IMR-90 (cell line): ENCODE measurements at regions not wholly inside any gene's neighbourhood (a gene's known extent, or its start where the extent isn't known, plus 50 kb on each side); places are given as distances from the start of the nearest gene placed in this dataset.

Source experiments
- ATAC-seq: fragments of 200-7000 bp; cut with Tn5 transposase; 2 replicates; pipeline ENCODE4 v1.9.1; 2020; ENCODE audit warnings: low read depth, mild to moderate bottlenecking, moderate library complexity
- BruUV-seq: library from RNA; stranded (reverse); fragments of 400-500 nt; replicated peaks from 2 replicates; lab custom pipeline; 2021; lab: Mats Ljungman, UMichigan
- CTCF ChIA-PET: fragments of 300-600 bp; formaldehyde crosslinking; extraction: SDS; loops from one replicate; lab custom pipeline; 2021; ENCODE audit warnings: antibody characterized with exemption; lab: Yijun Ruan, JAX
- POLR2A ChIA-PET: fragments of 300-600 bp; sonication (Branson Sonifier 250); formaldehyde crosslinking; loops from one replicate; lab custom pipeline; 2022; ENCODE audit warnings: antibody characterized with exemption; ENCODE audit not compliant: unreplicated experiment; lab: Charles Lee
- DNase-seq: peaks from one replicate; pipeline ENCODE4 v3.0.0; 2013
- H2AFZ ChIP-seq: replicated peaks from 2 replicates; pipeline ENCODE3; 2013; ENCODE audit warnings: low read length, mild to moderate bottlenecking; ENCODE audit not compliant: poor library complexity
- H2AK5ac ChIP-seq: 2 replicates; pipeline ENCODE4 v1.6.1; 2013; ENCODE audit warnings: low read depth, low read length, inconsistent platforms
- H2AK9ac ChIP-seq: replicated peaks from 2 replicates; pipeline ENCODE3; 2013; ENCODE audit warnings: mild to moderate bottlenecking, low read depth, low read length, moderate library complexity; ENCODE audit not compliant: poor library complexity
- H2BK120ac ChIP-seq: 2 replicates; pipeline ENCODE4 v1.6.1; 2013; ENCODE audit warnings: low read depth, low read length, inconsistent platforms
- H2BK15ac ChIP-seq: 3 replicates; pipeline ENCODE4 v1.6.1; 2013; ENCODE audit warnings: low read depth, low read length, inconsistent platforms
- H2BK20ac ChIP-seq: 2 replicates; pipeline ENCODE4 v1.6.1; 2013; ENCODE audit warnings: low read depth, mild to moderate bottlenecking, inconsistent platforms, low read length, moderate library complexity
- H2BK5ac ChIP-seq: 2 replicates; pipeline ENCODE4 v1.6.1; 2013; ENCODE audit warnings: mild to moderate bottlenecking, low read depth, low read length, inconsistent platforms; ENCODE audit not compliant: poor library complexity, severe bottlenecking
- H3K14ac ChIP-seq: replicated peaks from 2 replicates; pipeline ENCODE4 v1.6.1; 2013; ENCODE audit warnings: low read depth, low read length, inconsistent platforms
- H3K18ac ChIP-seq: 2 replicates; pipeline ENCODE4 v1.6.1; 2013; ENCODE audit warnings: low read depth, low read length, control low read depth
- H3K23ac ChIP-seq: 2 replicates; pipeline ENCODE4 v1.6.1; 2013; ENCODE audit warnings: low read depth, low read length, inconsistent platforms
- H3K27ac ChIP-seq: 2 replicates; pipeline ENCODE4 v1.5.1; 2013; ENCODE audit warnings: mild to moderate bottlenecking, control low read depth, low read length; ENCODE audit not compliant: insufficient read depth
- H3K27me3 ChIP-seq: 2 replicates; pipeline ENCODE4 v1.6.1; 2013; ENCODE audit warnings: low read length; ENCODE audit not compliant: control insufficient read depth, insufficient read depth
- H3K36me3 ChIP-seq: 2 replicates; pipeline ENCODE4 v1.6.1; 2013; ENCODE audit warnings: low read length, mixed read lengths; ENCODE audit not compliant: control insufficient read depth, insufficient read depth
- H3K4ac ChIP-seq: 2 replicates; pipeline ENCODE4 v1.6.1; 2013; ENCODE audit warnings: low read depth, low read length, inconsistent platforms
- H3K4me1 ChIP-seq: 2 replicates; pipeline ENCODE4 v1.6.1; 2013; ENCODE audit warnings: low read length, mixed read lengths; ENCODE audit not compliant: control insufficient read depth, insufficient read depth
- H3K4me2 ChIP-seq: 2 replicates; pipeline ENCODE4 v1.6.1; 2013; ENCODE audit warnings: low read depth, mild to moderate bottlenecking, control low read depth, low read length, moderate library complexity
- H3K4me3 ChIP-seq: 2 replicates; pipeline ENCODE4 v1.5.1; 2013; ENCODE audit warnings: low read depth, mild to moderate bottlenecking, control low read depth, low read length, moderate library complexity; ENCODE audit not compliant: insufficient read depth
- H3K56ac ChIP-seq: 2 replicates; pipeline ENCODE4 v1.6.1; 2013; ENCODE audit warnings: low read length, inconsistent platforms; ENCODE audit not compliant: insufficient read depth; ENCODE audit errors: extremely low read depth
- H3K79me1 ChIP-seq, 2 experiments: 2 replicates each; pipeline ENCODE4 v1.6.1; 2013; ENCODE audit warnings: low read length in 2 of 2, inconsistent platforms in 1 of 2, low read depth in 1 of 2
- H3K9ac ChIP-seq: 2 replicates; pipeline ENCODE4 v1.6.1; 2013; ENCODE audit warnings: low read depth, low read length, control low read depth
- H3K9me1 ChIP-seq: 2 replicates; pipeline ENCODE4 v1.6.1; 2013; ENCODE audit warnings: low read length, inconsistent platforms; ENCODE audit not compliant: insufficient read depth
- H3K9me3 ChIP-seq: 2 replicates; pipeline ENCODE4 v1.6.1; 2013; ENCODE audit warnings: low read length; ENCODE audit not compliant: control insufficient read depth, insufficient read depth
- H4K20me1 ChIP-seq: 2 replicates; pipeline ENCODE4 v1.6.1; 2013; ENCODE audit warnings: low read length, inconsistent platforms; ENCODE audit not compliant: insufficient read depth
- H4K5ac ChIP-seq: 2 replicates; pipeline ENCODE4 v1.6.1; 2013; ENCODE audit warnings: mild to moderate bottlenecking, low read depth, low read length, control low read depth
- H4K8ac ChIP-seq, 2 experiments: 2 replicates each; pipeline ENCODE4 v1.6.1; 2013; ENCODE audit warnings: low read depth in 2 of 2, low read length in 2 of 2, control low read depth in 1 of 2, inconsistent platforms in 1 of 2
- H4K91ac ChIP-seq: 2 replicates; pipeline ENCODE4 v1.6.1; 2013; ENCODE audit warnings: low read depth, low read length, inconsistent platforms; ENCODE audit not compliant: insufficient read depth
- BHLHE40 ChIP-seq: fragments of 150-350 bp; IDR thresholded peaks from 2 replicates; pipeline ENCODE4 v1.6.1; 2016; ENCODE audit warnings: mild to moderate bottlenecking, low read depth, low read length
- CEBPB ChIP-seq: IDR thresholded peaks from 2 replicates; pipeline ENCODE4 v1.6.1; 2012; ENCODE audit warnings: low read depth, low read length, improper control_type of control experiment
- CHD1 ChIP-seq: IDR thresholded peaks from 2 replicates; pipeline ENCODE4 v1.6.1; 2012; ENCODE audit warnings: low read depth, low read length, improper control_type of control experiment
- FOS ChIP-seq: fragments of 150-350 bp; IDR thresholded peaks from 2 replicates; pipeline ENCODE4 v1.6.1; 2016; ENCODE audit warnings: low read depth, low read length
- MAFK ChIP-seq: IDR thresholded peaks from 2 replicates; pipeline ENCODE4 v1.6.1; 2012; ENCODE audit warnings: low read depth, low read length, improper control_type of control experiment
- MXI1 ChIP-seq: IDR thresholded peaks from 2 replicates; pipeline ENCODE4 v1.6.1; 2012; ENCODE audit warnings: low read depth, mild to moderate bottlenecking, low read length, moderate library complexity, borderline replicate concordance
- NFE2L2 ChIP-seq: fragments of 150-350 bp; IDR thresholded peaks from 2 replicates; pipeline ENCODE4 v1.6.1; 2016; ENCODE audit warnings: low read depth, mild to moderate bottlenecking, low read length
- POLR2A ChIP-seq: IDR thresholded peaks from 2 replicates; pipeline ENCODE4 v1.6.1; 2012; ENCODE audit warnings: mild to moderate bottlenecking, low read depth, low read length
- RAD21 ChIP-seq: IDR thresholded peaks from 2 replicates; pipeline ENCODE4 v1.6.1; 2012; ENCODE audit warnings: low read length, improper control_type of control experiment
- RCOR1 ChIP-seq: IDR thresholded peaks from 2 replicates; pipeline ENCODE4 v1.6.1; 2012; ENCODE audit warnings: mild to moderate bottlenecking, low read length, improper control_type of control experiment; ENCODE audit not compliant: insufficient replicate concordance
- RFX5 ChIP-seq: IDR thresholded peaks from 2 replicates; pipeline ENCODE4 v1.8.0; 2012; ENCODE audit warnings: low read depth, mild to moderate bottlenecking, low read length, moderate library complexity
- SMC3 ChIP-seq: fragments of 150-350 bp; IDR thresholded peaks from 2 replicates; pipeline ENCODE4 v1.6.1; 2016; ENCODE audit warnings: low read depth, mild to moderate bottlenecking, antibody characterized with exemption, low read length, moderate library complexity
- WGBS, 2 experiments: methylation state at CpG; one replicate each; pipeline versions ENCODE4 v1.1.5 to v1.1.7; 2013; ENCODE audit warnings: missing lambda C conversion rate in 2 of 2; ENCODE audit not compliant: insufficient read length in 1 of 2; ENCODE audit errors: extremely low coverage in 2 of 2; 5-methylcytosine and 5-hydroxymethylcytosine counted together
- dilution Hi-C: fragments of 300-500 bp; cut with HindIII; formaldehyde crosslinking; loops from one replicate; pipeline ENCODE4 v1.14.3; 2018; ENCODE audit warnings: low sequenced_read_pairs; ENCODE audit not compliant: unreplicated experiment
- in situ Hi-C: fragments of 300-500 bp; cut with MboI; formaldehyde crosslinking; loops from 3 replicates; pipeline ENCODE4 v1.14.3; 2019; ENCODE audit warnings: low sequenced_read_pairs, inconsistent platforms, mixed read lengths
- intact Hi-C: fragments of 100-400 bp; cut with micrococcal nuclease; formaldehyde crosslinking; loops from 2 replicates; pipeline ENCODE4 v1.10.0; 2022
- TF ChIP-seq, protein P1 (sequence below): fragments of 150-350 bp; IDR thresholded peaks from 2 replicates; pipeline ENCODE4 v1.6.1; 2016; ENCODE audit warnings: low read depth, mild to moderate bottlenecking, low read length, moderate library complexity, borderline replicate concordance
- TF ChIP-seq, protein P2 (sequence below): conservative IDR thresholded peaks from 2 replicates; pipeline ENCODE4 v1.5.1; 2012; ENCODE audit warnings: mild to moderate bottlenecking, low read depth, low read length, improper control_type of control experiment

- Histone ChIP-seq H2AK9ac (no peak overlapping the region), H3K4ac (no peak overlapping the region), H4K5ac (no peak overlapping the region), H3K79me1 (no peaks in the 10 kb centered on the region), H2AK5ac (no peak overlapping the region), H2BK20ac (no peak overlapping the region), H4K91ac (no peak overlapping the region), H3K27ac (no peak overlapping the region), H3K14ac (no peak overlapping the region), H2AFZ (no peak overlapping the region), H3K18ac (no peak overlapping the region), H3K9me3 (no peaks in the 10 kb centered on the region; the same call in 1 of the 2 replicates), H3K27me3 (no peaks in the 10 kb centered on the region), H2BK15ac (no peak overlapping the region), H3K56ac (no peak overlapping the region), H3K4me2 (no peak overlapping the region), H3K36me3 (no peaks in the 10 kb centered on the region), H2BK120ac (no peak overlapping the region), H4K20me1 (no peaks in the 10 kb centered on the region), H3K9ac (no peak overlapping the region), H4K8ac (no peak overlapping the region), H3K23ac (no peak overlapping the region), H3K4me3 (no peak overlapping the region), H3K9me1 (no peaks in the 10 kb centered on the region), H3K4me1 (no peaks in the 10 kb centered on the region), H2BK5ac (no peak overlapping the region)
- dilution Hi-C loops = no loop called here
- TF ChIP-seq RFX5 (no peak), RAD21 (no peak), FOS (no peak), CEBPB (no peak), RCOR1 (no peak), MXI1 (no peak), MAFK (no peak), NFE2L2 (no peak), BHLHE40 (no peak), SMC3 (no peak), POLR2A (no peak), CHD1 (no peak)
- TF ChIP-seq, protein P1, sequence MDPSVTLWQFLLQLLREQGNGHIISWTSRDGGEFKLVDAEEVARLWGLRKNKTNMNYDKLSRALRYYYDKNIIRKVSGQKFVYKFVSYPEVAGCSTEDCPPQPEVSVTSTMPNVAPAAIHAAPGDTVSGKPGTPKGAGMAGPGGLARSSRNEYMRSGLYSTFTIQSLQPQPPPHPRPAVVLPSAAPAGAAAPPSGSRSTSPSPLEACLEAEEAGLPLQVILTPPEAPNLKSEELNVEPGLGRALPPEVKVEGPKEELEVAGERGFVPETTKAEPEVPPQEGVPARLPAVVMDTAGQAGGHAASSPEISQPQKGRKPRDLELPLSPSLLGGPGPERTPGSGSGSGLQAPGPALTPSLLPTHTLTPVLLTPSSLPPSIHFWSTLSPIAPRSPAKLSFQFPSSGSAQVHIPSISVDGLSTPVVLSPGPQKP = no peak
- TF ChIP-seq, protein P2, sequence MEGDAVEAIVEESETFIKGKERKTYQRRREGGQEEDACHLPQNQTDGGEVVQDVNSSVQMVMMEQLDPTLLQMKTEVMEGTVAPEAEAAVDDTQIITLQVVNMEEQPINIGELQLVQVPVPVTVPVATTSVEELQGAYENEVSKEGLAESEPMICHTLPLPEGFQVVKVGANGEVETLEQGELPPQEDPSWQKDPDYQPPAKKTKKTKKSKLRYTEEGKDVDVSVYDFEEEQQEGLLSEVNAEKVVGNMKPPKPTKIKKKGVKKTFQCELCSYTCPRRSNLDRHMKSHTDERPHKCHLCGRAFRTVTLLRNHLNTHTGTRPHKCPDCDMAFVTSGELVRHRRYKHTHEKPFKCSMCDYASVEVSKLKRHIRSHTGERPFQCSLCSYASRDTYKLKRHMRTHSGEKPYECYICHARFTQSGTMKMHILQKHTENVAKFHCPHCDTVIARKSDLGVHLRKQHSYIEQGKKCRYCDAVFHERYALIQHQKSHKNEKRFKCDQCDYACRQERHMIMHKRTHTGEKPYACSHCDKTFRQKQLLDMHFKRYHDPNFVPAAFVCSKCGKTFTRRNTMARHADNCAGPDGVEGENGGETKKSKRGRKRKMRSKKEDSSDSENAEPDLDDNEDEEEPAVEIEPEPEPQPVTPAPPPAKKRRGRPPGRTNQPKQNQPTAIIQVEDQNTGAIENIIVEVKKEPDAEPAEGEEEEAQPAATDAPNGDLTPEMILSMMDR = no peak
- no peak for DNase-seq
- no TSS peak for BruUV-seq
- no peak for ATAC-seq
- ChIA-PET POLR2A (no interaction called here), CTCF (no interaction called here)
- intact Hi-C loops = no loop called here
- in situ Hi-C loops = no loop called here
- 100% methylated on average over 2 of the region's 2 CpGs; no CpG with 5 or more reads in 1 of the 2 experiments for WGBS, 2 experiments
Measured at GRCh38 chr1:80924290-80924689, 876.4 kb upstream of the ADGRL2 start.
